Adipose tissue (tissue), 3 donors: ENCODE measurements at regions not wholly inside any gene's neighbourhood (a gene's known extent, or its start where the extent isn't known, plus 50 kb on each side); places are given as distances from the start of the nearest gene placed in this dataset.

Source experiments
- H3K27ac ChIP-seq: one replicate; pipeline ENCODE4 v1.5.1; 2013; ENCODE audit warnings: low read depth, low read length
- WGBS, 3 donors: extraction: QIAGEN DNeasy Blood & Tissue Kit; methylation state at CpG; one replicate each; pipeline ENCODE4 v1.1.7; 2013; 5-methylcytosine and 5-hydroxymethylcytosine counted together
- donor health status: healthy with polysubstance abuse.
- donor health status: Bipolar disorder and iron deficiency.
- donor health status: healthy.

GRCh38 chr22:26900787-26901186 lies 243.4 kb downstream of the MIAT start:
- whole genome bisulfite sequencing, 3 donors: 69 to 80% (median 77%) methylated on average over 5 of the region's 5 CpGs
- H3K27ac ChIP-seq: no peak overlapping the region

- 67 to 84% (median 84%) methylated on average over 20 of the region's 20 CpGs for WGBS, 3 donors
- H3K27ac ChIP-seq: no peak overlapping the region
Measured at GRCh38 chr22:26901198-26901816, 243.9 kb downstream of the MIAT start.

- H3K27ac ChIP-seq: no peak overlapping the region
- 22 to 37% (median 30%) methylated on average over 7 of the region's 7 CpGs for WGBS, 3 donors
Measured at GRCh38 chr22:26902401-26903029, 245.1 kb downstream of the MIAT start.

- 7 to 20% (median 12%) methylated on average over 31 to 36 of the region's 36 CpGs for WGBS, 3 donors
- no peak overlapping the region for H3K27ac ChIP-seq
Measured at GRCh38 chr22:26903030-26903856, 245.9 kb downstream of the MIAT start.

GRCh38 chr22:26904483-26904882 lies 247.1 kb downstream of the MIAT start:
- WGBS, 3 donors: 41 to 66% (median 66%) methylated on average over 3 of the region's 3 CpGs
- H3K27ac ChIP-seq: no peak overlapping the region

- no peak overlapping the region for H3K27ac ChIP-seq
- WGBS, 3 donors: 53 to 75% (median 73%) methylated on average over 3 of the region's 3 CpGs
Measured at GRCh38 chr22:26905076-26905475, 247.7 kb downstream of the MIAT start.

- 52 to 70% (median 67%) methylated on average over 4 of the region's 4 CpGs for WGBS, 3 donors
- H3K27ac ChIP-seq: no peak overlapping the region
Measured at GRCh38 chr22:26905640-26906039, 248.3 kb downstream of the MIAT start.

GRCh38 chr22:26906464-26906863 lies 249.1 kb downstream of the MIAT start:
- 79 to 87% (median 87%) methylated on average over 10 of the region's 10 CpGs for WGBS, 3 donors
- no peak overlapping the region for H3K27ac ChIP-seq

GRCh38 chr22:26907366-26907765 lies 250.0 kb downstream of the MIAT start:
- H3K27ac ChIP-seq: no peak overlapping the region
- WGBS, 3 donors: 93 to 98% (median 97%) methylated on average over 2 of the region's 2 CpGs

GRCh38 chr22:26910845-26911244 lies 253.5 kb downstream of the MIAT start:
- no peak overlapping the region for H3K27ac ChIP-seq
- WGBS, 3 donors: 33 to 63% (median 58%) methylated on average over 4 of the region's 4 CpGs

GRCh38 chr22:26912655-26913345 lies 255.4 kb downstream of the MIAT start:
- no peak overlapping the region for H3K27ac ChIP-seq
- 32 to 43% (median 41%) methylated on average over 23 of the region's 23 CpGs for WGBS, 3 donors

- no peak overlapping the region for H3K27ac ChIP-seq
- WGBS, 3 donors: 70 to 86% (median 84%) methylated on average over 25 of the region's 25 CpGs
Measured at GRCh38 chr22:26914519-26915185, 257.3 kb downstream of the MIAT start.

GRCh38 chr22:26916236-26916635 lies 258.8 kb downstream of the MIAT start:
- 75 to 95% (median 85%) methylated on average over 2 of the region's 2 CpGs for WGBS, 3 donors
- no peak overlapping the region for H3K27ac ChIP-seq

- 69 to 82% (median 70%) methylated on average over 3 of the region's 3 CpGs for WGBS, 3 donors
- no peak overlapping the region for H3K27ac ChIP-seq
Measured at GRCh38 chr22:26918226-26918625, 260.8 kb downstream of the MIAT start.

GRCh38 chr22:26921726-26922125 lies 264.3 kb downstream of the MIAT start:
- 57 to 69% (median 67%) methylated on average over 2 of the region's 2 CpGs for WGBS, 3 donors

GRCh38 chr22:26922806-26923205 lies 265.4 kb downstream of the MIAT start:
- WGBS, 3 donors: 25 to 27% (median 27%) methylated on average over 5 of the region's 5 CpGs
- H3K27ac ChIP-seq: no peak overlapping the region

More at GRCh38 chr22:26921726-26922125, 264.3 kb downstream of the MIAT start:
- no peak overlapping the region for H3K27ac ChIP-seq

GRCh38 chr22:26923531-26923930 lies 266.1 kb downstream of the MIAT start:
- 49 to 53% (median 53%) methylated on average over 1 of the region's 1 CpG for WGBS, 3 donors
- no peak overlapping the region for H3K27ac ChIP-seq

- no peak overlapping the region for H3K27ac ChIP-seq
Measured at GRCh38 chr22:26927821-26928220, 270.4 kb downstream of the MIAT start.

More at GRCh38 chr22:26927821-26928220, 270.4 kb downstream of the MIAT start:
- 51 to 80% (median 72%) methylated on average over 6 of the region's 6 CpGs for WGBS, 3 donors
